ENCODE measurements at regions not wholly inside any gene's neighbourhood (a gene's known extent, or its start where the extent isn't known, plus 50 kb on each side); places are given as distances from the start of the nearest gene placed in this dataset.
"Not testable (repeated sequence)": the region's sequence is repeated elsewhere in the genome, so short reads cannot be mapped to it uniquely, and the experiment has no call there.

- DNase-seq (ENCODE audit: low read depth, low spot score), result no peak
These were observed 205.9 kb downstream of the HIPK3 start for GRCh38 chr11:33463059-33463458.

DNA sequence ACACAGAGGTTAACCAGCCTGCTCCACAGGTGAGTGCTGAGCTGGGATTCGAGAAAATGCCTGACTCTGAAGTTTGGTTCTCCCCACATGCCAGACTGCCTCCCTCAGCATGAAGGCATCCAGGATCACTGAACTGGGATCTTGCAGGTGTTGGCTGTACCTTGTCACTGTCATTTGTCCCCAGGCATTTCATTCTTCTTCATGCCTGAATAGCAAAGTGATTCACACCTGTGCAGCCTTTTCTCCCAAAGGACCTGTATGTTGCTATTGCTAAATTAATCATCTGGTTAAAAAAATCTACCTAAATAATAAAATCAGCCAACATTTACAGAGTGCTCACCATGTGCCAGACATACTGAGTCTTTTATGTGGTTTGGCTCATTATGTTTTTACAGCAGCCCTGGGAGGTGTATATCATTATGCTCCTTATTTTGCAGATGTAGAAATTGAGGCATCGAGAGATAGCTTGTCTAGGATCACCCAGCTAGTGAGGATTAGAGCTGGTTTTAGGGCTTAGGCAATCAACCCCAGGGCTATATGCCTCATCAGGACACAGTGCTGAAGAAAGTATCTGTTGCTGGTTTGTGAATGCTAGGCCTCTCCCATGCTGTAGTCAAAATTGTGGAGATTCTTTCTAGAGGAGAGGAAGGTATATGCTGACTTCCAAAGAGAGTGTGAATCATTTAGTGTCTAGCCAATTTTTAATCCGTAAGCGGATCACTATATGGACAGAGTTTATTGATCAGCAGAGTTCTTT lies 204.4 kb downstream of the HIPK3 start:
- DNase-seq (ENCODE audit: low read depth, low spot score), result no peak

DNA sequence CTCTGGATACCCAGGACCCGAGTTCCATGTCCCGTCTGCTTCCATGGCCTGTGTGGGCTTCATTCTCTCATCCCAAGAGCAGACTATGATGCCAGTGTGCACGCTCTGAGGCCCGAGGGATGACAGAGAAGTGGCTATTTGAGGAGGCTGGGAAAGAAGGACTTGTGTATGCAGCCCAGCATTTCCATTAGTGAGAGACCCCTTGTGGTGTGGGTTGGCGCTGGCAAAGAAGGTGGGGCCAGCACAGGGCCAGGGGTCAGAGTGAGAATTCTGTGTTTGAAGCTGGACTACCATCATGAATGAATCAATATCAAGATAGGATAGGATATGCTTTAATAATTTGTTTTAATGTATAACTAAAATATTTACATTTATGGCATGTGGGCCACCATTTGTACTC lies 200.8 kb downstream of the HIPK3 start:
- no peak for DNase-seq (ENCODE audit: low read depth, low spot score)

DNA sequence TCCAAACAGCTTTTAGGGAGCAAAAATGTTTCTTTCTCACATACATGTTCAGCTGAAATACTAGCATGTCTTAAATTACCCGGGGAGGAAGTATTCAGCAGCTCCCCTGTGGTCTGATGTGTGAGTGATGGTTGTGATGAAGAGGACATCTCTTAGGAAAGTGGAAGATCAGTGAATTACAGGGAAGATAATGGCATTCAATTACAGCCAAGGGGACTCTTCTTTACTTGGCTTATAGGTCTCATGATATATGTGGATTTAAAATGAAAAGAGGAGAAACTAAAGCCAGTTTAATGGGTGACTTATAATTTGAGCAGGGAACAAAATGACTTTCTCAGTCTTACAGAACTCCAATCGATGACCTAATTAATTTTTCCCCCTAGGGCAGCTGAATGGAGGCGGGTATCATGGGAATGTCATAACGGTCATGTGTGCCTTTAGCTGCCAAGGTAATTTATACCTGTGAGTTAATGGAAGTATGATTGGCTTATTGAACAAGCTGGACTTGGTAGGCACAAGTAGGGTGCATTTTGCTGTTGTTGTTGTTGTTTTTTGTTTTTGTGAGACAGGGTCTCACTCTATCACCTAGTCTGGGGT lies 198.8 kb downstream of the HIPK3 start:
- DNase-seq (ENCODE audit: low read depth, low spot score), result no peak

- no peak for DNase-seq (ENCODE audit: low read depth, low spot score)
These were observed 197.1 kb downstream of the HIPK3 start for GRCh38 chr11:33454264-33454663.

DNA sequence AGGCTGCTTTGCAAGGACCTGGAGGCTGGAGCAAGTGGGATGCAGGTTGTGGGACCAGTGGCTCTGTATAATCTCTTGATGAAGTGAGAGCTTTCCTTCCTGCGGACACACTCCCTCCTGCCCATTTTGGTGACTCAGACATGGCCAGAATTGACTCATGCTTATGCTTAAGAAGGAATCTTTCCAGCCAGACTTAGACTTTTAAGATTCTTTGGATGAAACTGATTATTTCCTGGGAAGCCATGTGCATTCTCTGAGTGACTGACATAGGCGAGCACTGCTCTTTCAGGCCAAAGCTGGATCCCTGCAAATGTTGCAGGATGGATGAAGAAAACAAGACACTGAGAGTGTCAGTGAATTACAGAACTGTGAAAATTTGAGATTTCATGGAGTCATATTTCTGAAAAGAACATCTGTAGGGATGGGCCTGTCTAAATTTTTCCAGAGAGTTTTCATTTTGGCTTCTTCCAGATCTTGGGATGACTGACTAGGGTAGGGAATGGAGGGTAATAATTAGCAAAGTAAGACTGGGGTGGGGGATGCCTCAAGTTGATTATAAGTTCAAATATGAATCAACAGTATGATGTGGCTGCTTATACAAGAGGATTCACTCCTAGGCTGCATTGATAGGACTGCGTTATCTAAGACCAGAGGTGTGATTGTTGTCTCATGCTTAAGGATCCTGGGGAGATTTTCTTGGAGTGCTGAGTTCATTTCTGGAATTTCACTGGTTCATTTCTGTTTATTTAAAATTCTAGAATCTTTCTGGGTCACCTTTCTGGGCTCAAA lies 195.8 kb downstream of the HIPK3 start:
- no peak for DNase-seq (ENCODE audit: low read depth, low spot score)

DNA sequence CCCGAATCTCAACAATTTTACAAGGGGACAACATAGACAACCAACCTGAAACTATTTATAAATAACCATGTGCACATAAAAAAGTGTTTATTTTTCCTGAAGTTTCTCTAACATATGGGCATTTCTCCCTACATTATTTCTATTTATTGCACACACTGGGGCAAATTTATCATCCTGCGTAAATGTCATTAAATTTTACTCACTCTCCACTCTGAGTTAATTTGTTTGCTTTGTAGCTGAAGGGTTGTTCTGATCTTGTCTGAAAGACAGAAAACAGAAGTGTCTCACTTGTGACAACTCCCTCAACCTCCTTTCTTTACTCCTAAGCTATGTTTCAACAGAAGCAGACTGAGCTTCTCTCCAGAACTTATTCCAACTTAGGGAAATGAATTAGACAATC lies 194.2 kb downstream of the HIPK3 start:
- DNase-seq (ENCODE audit: low read depth, low spot score), result no peak

GRCh38 chr11:33449798-33450197 lies 192.6 kb downstream of the HIPK3 start:
- no peak for DNase-seq (ENCODE audit: low read depth, low spot score)

DNA sequence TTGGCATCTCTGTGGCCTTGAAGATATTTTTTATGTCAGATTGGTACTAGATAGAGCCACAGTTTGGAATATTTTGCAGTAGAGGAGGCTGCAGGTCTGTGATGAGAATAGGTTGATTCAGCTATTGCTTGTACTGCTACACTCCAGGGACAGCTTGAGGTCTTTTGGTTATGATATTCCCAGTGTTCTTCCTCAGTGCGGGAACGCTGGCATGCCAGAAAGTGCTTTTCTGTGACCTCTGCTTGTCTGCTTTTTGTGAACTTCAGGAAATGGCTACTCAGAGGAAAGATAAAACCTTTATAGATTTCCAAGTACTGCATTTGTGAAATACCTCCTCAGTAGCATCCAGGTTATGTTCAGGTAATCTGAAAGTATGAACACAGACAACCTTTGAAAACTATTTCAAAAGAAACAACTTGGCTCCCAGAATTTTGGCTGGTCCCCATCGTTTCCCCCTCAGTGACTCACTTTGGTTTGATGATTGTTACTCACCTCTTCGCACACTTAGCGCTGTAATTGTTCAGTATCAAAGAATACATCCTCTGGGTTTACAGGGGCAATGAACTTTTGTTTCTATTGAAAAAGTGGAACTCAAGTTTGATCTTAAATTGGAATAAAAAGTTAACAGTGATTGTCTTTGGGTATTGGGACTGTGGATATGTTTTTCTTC lies 191.4 kb downstream of the HIPK3 start:
- no peak for DNase-seq (ENCODE audit: low read depth, low spot score)

DNA sequence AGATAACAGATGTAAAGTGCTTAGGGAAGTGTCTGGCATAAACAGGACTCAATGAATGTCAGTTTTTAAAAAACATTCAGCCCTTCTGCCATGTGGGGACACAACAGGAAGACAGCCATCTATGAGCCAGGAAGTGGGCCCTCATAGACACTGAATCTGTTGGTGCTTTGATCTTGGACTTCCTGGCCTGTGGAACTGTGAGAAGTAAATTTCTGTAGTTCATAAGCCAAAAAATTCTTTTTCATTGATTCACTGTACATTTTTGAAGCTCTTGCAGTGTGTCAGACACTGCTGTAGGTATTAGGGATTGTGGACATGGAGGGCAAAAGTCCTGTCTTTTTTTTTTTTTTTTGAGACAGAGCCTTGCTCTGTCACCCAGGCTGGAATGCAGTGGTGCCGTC lies 188.6 kb downstream of the HIPK3 start:
- no peak for DNase-seq (ENCODE audit: low read depth, low spot score)

GRCh38 chr11:33444835-33445594 lies 187.8 kb downstream of the HIPK3 start:
- DNase-seq (ENCODE audit: low read depth, low spot score), result no peak

DNA sequence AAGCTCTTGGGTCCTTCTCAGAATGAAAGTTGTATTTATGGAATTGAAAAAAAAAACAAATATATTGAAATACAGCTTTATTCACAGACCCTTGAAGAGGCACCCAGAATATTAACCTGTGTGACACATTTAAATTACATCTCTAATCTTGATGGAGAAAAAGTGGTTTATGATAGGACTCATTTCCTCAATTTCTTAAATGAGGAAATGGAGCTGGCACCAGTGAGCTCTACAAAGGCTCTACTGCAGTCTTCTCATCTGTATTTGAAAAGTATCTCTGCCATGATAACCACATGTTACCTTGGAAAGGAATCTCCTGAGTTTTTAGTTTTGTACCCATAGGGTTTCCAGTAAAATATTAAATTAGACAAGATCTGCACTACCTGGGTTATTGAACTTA lies 186.5 kb downstream of the HIPK3 start:
- DNase-seq (ENCODE audit: low read depth, low spot score), result no peak

DNA sequence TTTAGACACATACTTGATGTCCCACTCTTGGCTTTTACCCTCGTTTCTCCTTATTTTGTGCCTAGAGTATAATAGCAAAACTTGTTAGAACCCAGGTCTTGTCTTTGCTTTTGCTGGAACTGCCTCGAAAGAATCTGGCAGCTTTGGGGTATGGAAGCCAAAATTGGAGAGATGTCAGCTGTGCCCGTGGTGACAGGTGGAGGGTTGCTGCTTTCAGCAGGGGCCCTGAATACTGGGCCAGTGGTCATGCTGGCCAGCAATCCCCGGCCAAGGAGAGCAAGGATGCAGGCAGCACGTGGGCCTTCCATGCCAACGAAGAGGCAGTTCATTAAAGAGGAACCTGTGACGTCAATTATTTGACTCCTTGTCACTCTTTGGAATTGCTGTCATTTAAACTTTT lies 181.1 kb downstream of the HIPK3 start:
- DNase-seq (ENCODE audit: low read depth, low spot score), result no peak

DNA sequence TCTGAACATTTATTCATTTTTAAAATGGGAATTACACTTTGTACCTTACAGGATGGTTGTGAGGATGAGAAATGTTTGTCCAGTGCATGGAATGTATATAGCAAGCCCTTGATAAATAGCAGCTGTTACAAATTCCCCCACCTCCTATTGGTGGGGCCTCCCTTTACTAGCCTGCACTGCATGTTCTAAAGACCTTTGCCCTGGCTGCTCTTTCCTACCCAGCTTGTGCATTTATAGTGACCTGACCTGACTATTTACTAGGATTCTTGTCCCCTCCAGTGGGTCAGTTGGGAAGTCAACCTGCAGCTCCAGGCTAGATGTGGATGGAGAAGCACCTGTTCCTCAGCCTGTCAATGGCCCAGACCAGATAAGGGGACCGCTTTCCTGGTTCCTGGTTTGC lies 180.3 kb downstream of the HIPK3 start:
- no peak for DNase-seq (ENCODE audit: low read depth, low spot score)

DNA sequence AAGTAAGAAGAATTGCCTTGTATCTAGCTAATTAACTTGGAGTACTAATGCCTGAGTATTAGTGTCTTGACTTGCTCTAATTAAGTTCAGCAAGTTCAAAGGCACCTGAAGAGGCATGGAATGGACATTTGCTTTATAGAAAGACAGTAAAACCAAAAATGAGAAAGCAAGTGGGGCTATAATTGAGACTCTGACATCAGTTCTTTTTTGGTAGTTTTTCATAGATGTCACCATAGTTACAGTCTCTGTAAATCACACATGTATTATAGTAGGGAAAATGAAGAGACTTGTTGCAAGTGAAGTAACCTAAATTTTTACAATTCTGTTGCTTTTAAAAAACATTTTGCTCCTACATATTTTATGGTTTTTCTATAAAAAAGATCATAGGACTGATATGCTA lies 178.0 kb downstream of the HIPK3 start:
- DNase-seq (ENCODE audit: low read depth, low spot score), result no peak

GRCh38 chr11:33434294-33434693 lies 177.1 kb downstream of the HIPK3 start:
- no peak for DNase-seq (ENCODE audit: low read depth, low spot score)

DNA sequence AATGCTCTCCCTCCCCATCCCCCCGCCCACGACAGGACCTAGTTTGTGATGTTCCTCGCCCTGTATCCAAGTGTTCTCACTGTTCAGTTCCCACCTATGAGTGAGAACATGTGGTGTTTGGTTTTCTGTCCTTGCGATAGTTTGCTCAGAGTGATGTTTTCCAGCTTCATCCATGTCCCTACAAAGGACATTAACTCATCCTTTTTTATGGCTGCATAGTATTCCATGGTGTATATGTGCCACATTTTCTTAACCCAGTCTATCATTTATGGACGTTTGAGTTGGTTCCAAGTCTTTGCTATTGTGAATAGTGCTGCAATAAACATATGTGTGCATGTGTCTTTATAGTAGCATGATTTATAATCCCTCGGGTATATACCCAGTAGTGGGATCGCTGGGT lies 171.3 kb downstream of the HIPK3 start:
- DNase-seq (ENCODE audit: low read depth, low spot score), result not testable (repeated sequence)

GRCh38 chr11:33420959-33421566 lies 163.9 kb downstream of the HIPK3 start:
- DNase-seq (ENCODE audit: low read depth, low spot score), result no peak

DNA sequence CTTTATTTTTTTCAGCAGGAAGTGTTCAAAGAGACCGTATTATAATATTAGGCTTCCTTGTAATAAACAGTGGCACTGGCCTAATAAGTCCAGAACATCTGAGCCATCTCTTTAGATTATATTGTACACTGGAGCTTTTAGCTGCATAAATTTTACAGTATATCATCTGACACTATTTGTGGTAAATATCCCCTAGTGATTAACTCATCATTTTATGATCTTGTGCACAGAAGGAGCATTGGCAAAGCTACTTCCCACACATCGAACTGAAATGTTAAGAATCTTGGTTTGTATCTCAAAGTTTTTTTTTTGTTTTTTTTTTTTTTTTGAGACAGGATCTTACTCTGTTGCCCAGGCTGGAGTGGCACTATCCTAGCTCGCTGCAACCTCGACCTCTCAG lies 162.7 kb downstream of the HIPK3 start:
- no peak for DNase-seq (ENCODE audit: low read depth, low spot score)

- no peak for DNase-seq (ENCODE audit: low read depth, low spot score)
These were observed 159.9 kb downstream of the HIPK3 start for GRCh38 chr11:33417121-33417520.

GRCh38 chr11:33413301-33413700 lies 156.1 kb downstream of the HIPK3 start:
- no peak for DNase-seq (ENCODE audit: low read depth, low spot score)

Data from smooth muscle cell of the brain vasculature (primary cell).